CD4-positive, alpha-beta T cell treated with Interleukin-15 for 4 hours (primary cell): ENCODE measurements at regions not wholly inside any gene's neighbourhood (a gene's known extent, or its start where the extent isn't known, plus 50 kb on each side); places are given as distances from the start of the nearest gene placed in this dataset.

Experiments used
- DNase-seq: peaks from one replicate; pipeline ENCODE4 v3.0.0-alpha.2; 2020; ENCODE audit warnings: low spot score

DNA sequence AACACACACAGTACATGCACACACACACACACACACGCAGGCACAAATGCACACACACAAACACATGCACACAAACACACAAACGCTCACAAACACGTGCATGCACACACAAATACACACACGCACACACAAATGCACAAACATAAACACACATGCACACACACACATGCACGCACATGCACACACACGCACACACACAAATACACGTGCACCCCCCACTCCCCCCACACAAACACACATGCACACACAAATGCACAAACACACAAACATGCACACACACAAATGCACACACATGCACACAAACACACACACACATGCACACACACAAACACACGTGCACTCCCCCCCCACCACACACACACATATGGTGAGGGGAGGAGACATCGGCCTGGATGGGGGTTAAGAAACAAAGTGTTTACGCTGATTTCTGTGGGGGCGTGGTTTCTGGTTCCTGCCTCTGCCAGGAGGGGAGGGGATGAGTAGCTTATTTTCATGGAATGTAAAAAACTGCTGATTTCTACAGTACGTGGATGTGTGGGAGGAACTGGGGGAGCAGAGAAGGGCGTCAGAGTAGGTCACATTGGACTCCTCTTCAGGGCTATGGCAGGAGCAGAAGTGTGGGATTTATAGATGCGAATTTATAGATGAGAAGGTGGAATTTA lies 607.2 kb downstream of the QKI start:
- no peak for DNase-seq

DNA sequence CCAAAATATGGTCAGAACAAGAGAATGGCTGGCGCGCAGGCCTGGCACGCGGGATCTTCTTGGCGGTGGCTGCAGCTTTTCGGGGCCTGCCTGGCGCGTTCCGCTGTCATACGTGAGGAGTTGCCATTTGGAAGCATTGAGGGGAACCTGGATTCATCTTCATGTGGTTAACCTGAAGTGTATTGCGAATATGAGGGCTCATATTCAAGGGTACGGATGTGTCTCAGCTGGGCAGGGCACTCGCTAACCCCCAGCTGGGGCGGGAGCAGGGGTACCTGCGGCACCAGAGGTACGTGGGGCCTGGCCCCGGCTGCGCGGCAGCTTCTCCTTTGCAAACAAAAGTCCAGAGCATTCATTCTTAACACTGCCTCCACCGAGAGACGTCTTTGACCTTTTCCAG lies 605.6 kb downstream of the QKI start:
- DNase-seq = no peak

DNA sequence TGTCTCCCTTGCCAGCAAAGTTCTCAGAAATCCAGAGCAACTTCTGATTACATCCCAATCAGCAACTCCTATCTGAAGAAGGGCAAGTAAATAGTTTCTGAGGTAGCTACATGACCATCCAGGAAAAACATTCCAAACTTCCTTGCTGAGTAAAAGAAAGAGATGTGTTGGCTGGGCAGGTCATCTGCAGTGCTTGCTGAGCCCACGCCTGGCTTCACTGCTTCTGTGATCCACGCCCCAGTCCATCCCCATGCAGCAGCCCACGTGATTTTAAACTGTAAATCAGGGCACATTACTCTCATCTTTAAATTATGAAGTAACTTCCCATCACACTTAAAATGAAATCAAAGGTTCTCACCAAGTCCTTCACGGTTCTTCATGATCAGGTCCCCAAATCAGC lies 603.6 kb downstream of the QKI start:
- DNase-seq = no peak

DNA sequence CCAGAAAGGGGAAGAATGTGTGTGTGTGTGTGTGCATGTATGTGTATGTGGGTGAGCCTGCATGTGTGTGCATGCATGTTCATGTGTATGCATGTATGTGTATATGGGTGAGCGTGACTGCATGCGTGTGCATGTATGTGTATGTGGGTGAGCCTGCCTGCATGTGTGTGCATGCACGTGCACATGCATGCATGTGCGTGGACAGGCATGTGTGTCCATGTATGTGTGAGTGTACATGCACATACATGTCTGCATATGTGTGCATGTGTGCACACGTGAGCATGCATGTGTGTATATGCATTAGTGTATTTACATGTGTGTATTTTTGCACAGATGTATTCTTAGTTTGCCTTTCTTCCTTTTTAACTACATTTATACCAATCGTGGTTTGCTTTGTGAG lies 601.5 kb downstream of the QKI start:
- DNase-seq = no peak

DNA sequence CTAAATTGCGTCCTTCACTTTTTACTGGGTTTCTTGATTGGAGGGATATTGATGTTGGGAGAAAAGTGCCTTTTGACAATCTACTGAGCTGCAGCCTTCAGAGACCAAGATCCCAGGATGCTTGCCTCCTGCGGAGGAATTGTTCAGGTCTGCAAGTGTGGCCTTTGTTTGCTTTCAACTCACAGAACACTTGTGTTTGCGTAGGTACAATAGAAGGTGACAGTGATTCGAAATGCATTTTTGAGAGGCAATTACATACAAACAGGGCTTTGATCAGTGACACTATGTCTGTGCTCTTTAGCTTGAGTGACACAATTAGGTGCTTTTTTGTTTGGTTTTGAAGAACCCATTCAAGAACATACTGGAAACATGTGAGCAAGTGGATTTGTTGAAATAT lies 600.6 kb downstream of the QKI start:
- no peak for DNase-seq

DNA sequence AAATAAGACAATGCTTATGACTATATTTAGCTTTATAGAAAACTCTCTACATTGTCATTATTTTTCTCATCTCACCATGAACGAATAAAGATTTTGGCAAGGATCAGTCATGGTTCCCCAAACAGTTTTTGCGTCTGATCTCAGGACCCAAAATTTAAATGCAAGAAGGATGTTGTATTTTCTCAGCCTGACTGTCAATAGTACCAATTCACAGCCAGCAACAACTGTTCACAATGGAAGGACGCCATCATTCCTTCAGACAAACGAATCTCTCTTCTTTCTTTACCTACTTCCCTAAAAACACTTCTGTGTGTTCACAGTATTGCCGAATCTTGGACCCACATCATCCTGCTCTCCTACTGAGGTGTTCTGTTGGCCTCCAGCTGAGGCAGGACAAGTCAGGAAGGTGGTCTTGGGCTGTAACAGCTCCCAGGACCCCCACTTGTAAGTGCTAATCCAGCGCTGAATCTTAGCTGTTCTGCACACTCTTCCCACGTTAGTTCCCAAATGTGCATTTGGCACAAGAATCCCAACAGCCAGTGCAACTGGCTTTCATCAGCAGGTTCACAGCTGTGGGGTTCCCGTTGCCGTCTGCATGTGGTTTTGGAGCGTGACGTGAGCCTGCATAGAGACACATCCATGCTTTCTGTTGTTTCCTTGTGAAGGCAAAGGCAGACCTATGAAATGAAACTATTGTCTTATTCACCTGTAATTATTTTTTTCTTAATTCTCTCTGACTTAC lies 600.0 kb downstream of the QKI start:
- no peak for DNase-seq

DNA sequence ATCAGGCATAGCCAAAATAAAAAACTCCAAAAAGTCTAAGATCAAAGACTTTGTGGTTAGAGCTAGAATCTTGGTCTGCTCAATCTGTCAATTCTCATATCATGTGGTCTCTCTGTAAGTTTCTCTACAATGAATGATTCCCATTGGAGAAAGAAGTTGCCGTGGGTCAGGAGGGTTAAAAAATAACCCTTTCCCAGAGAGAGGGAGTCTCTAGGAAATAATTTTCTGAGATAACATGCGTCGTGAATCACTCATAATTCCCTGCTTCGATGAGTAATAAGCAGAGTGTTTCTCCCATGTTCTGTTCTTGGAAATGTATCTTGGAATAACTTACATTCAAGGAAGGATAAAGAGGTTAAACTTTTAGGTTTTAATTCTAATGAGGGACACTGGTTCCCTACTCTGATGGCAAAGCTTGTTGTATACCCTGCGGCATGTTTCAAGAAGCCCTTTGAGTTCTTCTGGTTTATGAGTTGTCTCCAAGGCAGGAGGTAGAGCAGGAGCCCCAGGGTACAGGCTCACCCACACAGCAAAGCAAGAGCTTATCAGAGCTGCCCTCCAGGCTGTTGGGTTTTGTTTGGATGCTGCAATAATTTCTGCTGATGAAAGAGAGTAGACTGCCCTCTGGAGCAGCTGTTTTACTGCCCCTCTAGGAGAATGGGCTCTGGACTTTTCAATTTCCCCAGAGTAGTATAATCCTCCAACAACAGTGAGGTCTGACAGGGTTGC lies 599.1 kb downstream of the QKI start:
- no peak for DNase-seq

DNA sequence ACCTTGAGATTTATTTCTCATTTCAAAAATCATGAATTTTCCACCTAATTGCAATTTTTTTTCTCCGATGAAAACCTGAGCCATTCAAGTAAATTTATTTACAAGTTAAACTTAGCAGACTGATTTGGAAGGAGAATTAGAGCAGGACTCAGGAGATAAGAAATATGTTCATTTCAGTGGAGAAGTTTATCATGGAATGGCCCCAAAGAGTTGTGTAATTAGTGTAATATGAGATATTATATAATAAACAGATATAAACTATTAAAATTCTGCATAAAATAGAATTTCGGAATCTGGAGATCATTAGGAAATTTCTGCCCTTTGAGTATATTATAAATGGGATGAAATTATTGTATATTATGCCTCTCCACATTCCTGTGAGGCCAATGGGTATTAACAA lies 596.8 kb downstream of the QKI start:
- DNase-seq = no peak

DNA sequence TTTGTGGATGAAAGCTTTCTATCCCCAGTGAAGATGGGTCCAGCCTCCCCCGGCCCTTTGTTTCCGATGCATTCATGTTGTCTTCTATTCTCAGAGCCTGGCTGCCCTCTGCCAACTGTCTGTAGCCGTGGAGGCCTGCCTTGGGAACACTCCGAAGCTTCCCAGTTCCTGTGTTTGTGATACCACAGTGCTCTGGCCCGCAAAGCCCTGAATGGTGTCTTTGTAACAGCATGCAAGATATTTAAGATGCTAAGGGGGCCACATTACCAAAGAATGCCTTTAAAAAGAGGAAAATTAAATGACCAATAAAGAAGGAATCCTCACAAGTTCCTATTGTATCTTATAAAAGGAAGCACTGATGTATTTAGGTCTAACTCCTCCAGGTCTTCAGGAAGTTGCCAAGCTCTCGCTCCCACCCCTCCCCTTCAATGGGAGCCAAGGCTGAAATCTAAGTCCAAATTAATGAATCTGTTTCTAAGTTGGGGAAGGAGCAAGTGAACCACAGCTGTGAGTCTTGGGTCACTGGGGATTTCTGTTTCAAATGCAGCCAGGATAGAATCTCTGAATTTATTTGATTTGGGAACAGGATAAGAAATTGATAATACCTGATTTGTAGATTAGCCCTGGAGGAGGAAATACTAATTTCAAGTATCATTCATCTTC lies 596.1 kb downstream of the QKI start:
- DNase-seq = no peak

DNA sequence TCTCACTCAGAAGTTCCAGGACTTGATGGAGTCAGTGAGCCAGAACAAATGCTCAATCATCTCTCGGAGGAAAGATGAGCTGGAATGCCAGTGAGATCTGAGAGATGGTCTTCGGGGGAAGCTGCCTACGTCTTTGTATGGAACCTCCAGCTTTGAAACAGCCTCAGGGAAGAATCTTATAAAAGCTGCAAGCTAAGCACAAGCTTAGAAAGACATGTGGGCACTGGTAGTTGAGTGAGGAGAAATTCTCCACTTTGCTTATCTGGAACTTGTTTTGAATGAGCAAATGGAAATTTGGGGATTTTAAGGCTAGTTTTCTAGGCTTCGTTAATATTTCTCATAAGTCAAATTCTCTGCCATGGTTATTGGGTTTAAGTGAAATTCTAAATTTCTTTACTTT lies 594.4 kb downstream of the QKI start:
- DNase-seq = no peak

DNA sequence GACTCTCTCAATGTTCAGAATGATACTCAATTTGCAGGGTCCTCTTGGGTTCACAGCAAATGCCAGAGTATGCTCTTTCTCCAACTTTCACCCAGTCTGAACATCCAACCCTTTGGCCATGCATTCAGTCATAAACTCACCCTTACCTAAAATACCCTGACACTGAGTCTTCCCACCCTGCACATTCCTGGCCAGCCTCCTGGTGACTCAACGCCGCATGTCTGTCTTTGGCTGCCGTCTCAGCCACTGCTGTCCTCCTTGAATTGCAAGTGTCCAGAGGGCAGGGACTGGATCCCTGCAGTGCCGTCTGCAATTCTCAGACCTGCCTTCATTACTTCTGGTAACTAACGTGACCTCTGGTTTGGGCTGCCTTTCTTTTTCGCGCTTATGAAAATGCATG lies 593.4 kb downstream of the QKI start:
- no peak for DNase-seq

DNA sequence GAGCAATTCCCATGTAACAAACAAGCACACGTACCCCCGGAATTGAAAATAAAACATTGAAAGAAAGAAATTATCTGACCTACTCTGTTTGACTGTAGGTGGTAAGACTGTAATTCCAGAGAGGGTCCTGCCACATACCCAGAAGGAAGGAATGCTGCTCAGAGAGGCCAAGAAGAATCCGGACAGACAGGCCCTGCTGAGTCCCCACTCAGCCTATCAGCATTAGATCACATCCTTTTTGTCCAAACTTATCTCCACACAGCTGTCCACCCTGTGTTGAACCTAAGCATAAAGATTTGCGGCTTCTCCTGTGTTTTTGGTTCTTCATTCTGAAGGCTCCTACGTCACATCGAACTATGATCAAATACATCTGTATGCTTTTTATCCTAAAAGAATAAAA lies 591.9 kb downstream of the QKI start:
- no peak for DNase-seq

DNA sequence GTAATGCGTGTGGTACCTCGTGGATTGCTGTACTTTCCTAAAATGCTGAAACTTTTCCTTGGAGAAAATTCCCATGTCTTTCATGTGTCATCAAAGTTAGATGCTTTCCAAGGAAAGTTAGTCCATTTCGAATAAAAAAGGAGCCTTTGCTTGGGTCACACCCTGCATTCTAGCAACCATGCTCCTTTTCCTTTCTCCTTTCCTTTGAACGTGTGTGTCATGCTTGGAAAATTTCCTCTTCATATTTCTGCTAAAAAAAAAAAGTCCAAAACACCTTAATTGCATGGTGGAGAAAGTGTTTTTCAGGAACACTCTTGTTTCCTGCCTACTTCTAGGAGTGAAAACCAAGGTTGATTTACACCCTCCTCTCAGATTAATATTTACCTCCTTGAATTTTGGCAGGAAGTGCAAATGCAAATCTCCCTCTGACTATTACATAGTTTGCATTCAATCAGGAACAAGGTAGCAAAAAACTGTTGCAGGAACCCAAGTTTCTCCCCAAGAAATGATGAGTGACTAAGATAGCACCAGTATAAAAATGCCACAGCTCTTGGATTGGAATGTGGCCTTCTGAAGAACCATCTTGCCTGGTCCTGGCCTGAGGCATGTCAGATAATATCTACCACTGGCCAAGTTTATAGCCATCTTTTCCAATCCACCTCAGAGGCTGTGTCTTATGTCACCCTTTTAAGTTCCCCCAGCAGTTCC lies 590.6 kb downstream of the QKI start:
- DNase-seq = no peak

DNA sequence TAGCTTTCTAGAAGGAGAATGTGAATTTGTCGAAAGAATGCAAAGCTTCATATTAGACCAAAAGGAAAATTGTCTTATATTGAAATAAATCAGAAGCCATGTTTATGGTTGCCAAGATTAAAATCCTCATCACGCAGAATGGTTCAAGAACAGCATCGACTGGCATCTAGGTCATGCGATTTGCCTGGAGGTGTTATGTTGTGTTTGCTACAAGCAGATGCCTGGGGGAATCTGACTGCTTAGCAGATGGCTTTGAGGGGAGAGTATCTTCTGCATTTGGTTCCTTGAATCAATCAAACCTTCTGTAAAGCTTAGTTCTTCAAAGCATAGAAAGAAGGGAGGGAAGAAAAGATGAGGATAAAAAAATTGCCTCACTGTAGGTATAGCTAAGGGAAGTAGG lies 585.8 kb downstream of the QKI start:
- no peak for DNase-seq

DNA sequence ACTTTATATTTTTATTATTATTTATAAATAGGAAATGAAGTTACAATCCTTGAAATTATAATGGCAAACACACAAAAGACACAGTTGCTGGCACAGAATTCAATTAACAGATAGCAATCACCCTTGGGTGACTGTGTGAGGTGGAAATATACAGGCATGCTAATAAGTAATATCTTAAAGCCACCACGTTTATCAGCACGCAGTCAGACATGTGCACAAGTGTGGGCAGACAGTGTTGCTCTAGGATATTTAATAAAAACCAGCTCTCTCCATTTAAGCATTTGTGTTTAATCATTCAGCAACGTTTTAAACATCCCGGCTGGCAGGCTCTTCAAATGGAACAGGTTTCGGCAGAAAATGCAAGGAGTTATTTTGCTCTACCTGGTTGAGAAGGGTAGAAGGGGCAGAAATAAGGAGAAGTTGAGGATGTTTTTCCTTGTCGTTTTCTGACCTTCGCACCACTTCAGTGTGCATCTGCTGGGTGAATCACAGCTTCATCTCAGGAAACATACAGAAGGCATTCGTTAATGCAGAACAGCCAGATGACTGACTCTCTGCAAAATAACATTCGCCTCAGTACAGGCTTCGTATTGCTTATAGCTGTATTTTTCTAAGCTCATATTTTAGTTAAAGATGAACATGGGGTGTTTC lies 585.1 kb downstream of the QKI start:
- DNase-seq = no peak

DNA sequence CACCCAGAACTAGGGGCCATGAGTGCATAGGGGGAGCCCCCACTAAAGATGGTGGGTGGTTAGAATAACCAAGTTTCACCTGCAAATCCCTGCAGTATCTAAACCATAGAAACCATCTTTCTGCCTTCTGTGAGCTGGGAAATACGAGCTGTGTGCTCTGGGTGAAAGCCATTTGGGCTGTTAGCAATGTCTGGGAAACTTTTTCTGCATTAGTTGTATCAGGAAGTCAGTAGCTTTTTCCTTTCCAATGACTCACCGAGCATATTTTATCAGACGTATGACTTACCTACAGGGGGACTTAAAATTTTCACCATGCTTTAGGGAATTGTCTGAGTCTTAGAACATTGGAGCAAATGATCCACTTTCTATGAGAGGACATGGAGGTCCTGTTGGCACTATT lies 584.0 kb downstream of the QKI start:
- no peak for DNase-seq

DNA sequence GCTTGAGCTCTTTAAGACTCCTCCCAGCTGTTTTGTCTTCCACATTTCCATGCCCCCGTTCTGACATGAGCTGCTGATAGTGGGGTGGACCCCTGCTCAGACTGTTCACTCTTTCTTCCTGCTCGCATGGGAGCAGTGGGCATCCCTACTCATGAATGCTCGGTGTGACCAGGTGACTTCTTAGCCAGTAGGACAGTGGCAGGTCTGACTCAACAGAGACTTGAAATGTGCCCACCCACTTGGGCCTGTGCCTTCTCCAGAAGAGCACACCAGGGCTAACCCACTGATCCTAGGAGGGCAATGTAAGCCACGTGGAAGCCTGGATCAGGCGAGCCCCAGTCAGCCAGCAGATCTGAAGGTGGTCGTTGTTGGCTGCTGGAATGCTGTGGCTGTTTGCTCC lies 582.0 kb downstream of the QKI start:
- no peak for DNase-seq

DNA sequence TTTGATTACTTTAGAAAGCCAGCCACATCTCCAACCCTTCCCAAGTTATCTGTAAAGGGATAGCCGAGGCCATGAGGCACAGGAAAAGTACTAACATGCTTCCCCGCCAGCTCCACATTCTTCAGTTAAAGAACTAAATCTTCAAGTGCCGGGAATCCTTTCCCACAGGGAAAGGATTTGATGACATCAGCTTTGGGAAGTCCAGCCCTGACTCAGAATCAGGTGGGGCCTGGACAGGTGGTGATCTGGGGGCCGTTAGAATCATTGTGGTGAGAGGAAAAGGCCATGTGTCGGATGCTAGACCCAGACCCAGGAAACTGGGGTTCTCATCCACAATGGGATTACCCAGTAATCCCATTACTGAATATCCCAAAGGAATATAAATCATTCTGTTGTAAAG lies 580.0 kb downstream of the QKI start:
- DNase-seq = no peak

DNA sequence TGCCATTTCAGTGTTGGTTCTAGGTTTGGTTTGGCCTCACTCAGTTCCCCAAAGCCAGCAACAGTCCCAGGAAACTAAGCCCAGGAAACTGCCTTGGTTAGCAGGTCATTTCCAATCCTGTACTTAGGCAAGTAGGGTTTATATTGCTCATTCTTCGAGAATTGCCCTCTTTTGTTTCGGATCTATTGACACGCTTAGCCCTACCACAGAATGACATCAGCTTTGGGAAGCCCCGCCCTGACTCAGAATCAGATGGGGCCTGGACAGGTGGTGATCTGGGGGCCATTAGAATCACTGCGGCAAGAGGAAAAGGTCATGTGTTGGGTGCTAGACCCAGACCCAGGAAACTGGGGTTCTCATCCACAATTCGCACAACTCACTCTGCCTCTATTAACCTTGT lies 578.2 kb downstream of the QKI start:
- no peak for DNase-seq

DNA sequence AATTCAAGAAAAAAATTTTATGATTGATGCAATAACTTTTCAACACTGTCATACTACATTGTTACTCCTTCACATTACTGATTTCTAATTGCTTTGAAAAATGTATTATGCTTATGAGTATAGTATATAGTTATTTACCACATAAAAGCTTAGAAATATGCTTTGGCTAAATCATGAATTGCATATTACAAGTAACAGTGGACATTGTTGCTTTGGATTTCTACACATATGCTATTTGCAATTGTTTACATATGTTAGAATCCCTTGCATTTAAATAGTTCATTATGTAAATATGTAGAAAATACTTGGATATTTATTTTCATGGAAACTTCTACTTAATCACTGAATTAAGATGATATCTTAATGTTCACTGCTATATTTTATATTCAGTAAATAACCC lies 577.5 kb downstream of the QKI start:
- no peak for DNase-seq

DNA sequence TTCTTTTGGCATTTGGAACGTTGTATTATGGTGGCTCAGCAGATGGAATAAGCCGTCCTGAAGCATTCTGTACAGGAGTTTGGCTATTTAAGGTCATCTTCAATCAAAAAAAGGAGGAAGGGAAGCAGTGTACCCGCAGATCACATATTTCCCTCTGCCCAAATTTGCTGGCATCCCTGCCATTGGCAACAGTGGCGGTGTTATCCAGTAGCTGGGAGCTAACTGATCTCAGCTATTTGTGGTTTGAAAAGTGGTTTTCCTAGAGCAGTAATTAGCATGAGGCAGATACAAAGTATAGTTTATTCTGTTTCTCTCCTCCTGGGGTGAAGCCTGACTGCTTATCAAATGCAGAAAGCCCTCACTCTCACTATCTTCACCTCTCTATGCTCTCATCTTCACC lies 576.8 kb downstream of the QKI start:
- no peak for DNase-seq

DNA sequence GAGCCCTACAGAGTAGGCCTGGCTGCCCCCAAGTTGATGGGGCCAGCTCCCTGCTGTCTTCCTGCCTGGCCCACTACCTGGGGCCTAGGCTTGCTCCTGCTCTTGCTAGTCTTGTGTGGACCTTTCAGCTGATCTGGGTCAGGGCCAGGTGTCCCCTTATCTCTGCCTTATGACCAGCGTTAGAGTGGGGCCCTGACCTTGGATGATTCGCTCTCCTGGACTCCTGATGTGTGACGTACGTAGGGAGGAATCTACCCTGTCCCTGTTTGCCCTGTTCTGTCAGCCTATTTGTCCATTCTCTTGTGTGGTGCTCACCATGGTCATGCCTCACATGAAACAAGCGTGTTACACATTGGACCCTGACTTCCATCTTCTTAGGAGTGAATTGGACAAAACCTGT lies 571.8 kb downstream of the QKI start:
- DNase-seq = no peak
